H1 (cell line): ENCODE measurements at regions not wholly inside any gene's neighbourhood (a gene's known extent, or its start where the extent isn't known, plus 50 kb on each side); places are given as distances from the start of the nearest gene placed in this dataset.

Source experiments
- CTCF ChIA-PET: fragments of 300-600 bp; sonication (Branson Sonifier 250); formaldehyde crosslinking; loops from one replicate; lab custom pipeline; 2021; ENCODE audit not compliant: partially characterized antibody; lab: Charles Lee
- POLR2A ChIA-PET: fragments of 300-600 bp; sonication (Branson Sonifier 250); formaldehyde crosslinking; loops from one replicate; lab custom pipeline; 2021; ENCODE audit warnings: inconsistent platforms; ENCODE audit not compliant: partially characterized antibody; lab: Charles Lee
- DNase-seq, 2 experiments: peaks; one replicate each; pipeline versions ENCODE4 v3.0.0 to v3.0.0-alpha.2; 2010 to 2022; ENCODE audit warnings: low spot score in 2 of 2, low read depth in 1 of 2, mixed read lengths in 1 of 2
- FAIRE-seq: peaks from 2 replicates; lab custom pipeline; 2011; peaks lifted over from hg19 to GRCh38; lab: Jason Lieb, UNC
- H2AFZ ChIP-seq: 2 replicates; pipeline ENCODE4 v1.8.1; 2012; ENCODE audit warnings: low read length, inconsistent platforms
- H2AK5ac ChIP-seq: 2 replicates; pipeline ENCODE4 v1.6.1; 2013; ENCODE audit warnings: low read depth, low read length
- H2BK120ac ChIP-seq: replicated peaks from 2 replicates; pipeline ENCODE3; 2013; ENCODE audit warnings: low read depth, low read length, inconsistent platforms
- H2BK12ac ChIP-seq: 2 replicates; pipeline ENCODE4 v1.6.1; 2013; ENCODE audit warnings: low read depth, low read length
- H2BK15ac ChIP-seq: 2 replicates; pipeline ENCODE4 v1.6.1; 2013; ENCODE audit warnings: low read length
- H2BK20ac ChIP-seq: 2 replicates; pipeline ENCODE4 v1.6.1; 2013; ENCODE audit warnings: low read length
- H2BK5ac ChIP-seq: 2 replicates; pipeline ENCODE4 v1.6.1; 2013; ENCODE audit warnings: low read depth, low read length
- H3K14ac ChIP-seq: 2 replicates; pipeline ENCODE4 v1.6.1; 2013; ENCODE audit warnings: inconsistent platforms; ENCODE audit not compliant: insufficient read length
- H3K18ac ChIP-seq: 2 replicates; pipeline ENCODE4 v1.6.1; 2013; ENCODE audit warnings: low read length; ENCODE audit errors: extremely low read depth
- H3K23ac ChIP-seq: 2 replicates; pipeline ENCODE4 v1.6.1; 2013; ENCODE audit warnings: inconsistent platforms; ENCODE audit not compliant: insufficient read length
- H3K23me2 ChIP-seq: 2 replicates; pipeline ENCODE4 v1.6.1; 2013; ENCODE audit warnings: low read depth, low read length
- H3K27ac ChIP-seq: 2 replicates; pipeline ENCODE4 v1.6.1; 2011; ENCODE audit warnings: low read depth, low read length, inconsistent platforms
- H3K27me3 ChIP-seq, 4 experiments: replicated peaks in 1 of 4; 1 replicate in 1 of 4; 2 replicates in 3 of 4; pipeline versions ENCODE4 v1.6.1 to v1.8.1; 2011 to 2013; ENCODE audit warnings: low read length in 3 of 4, mild to moderate bottlenecking in 3 of 4, inconsistent platforms in 2 of 4, mixed read lengths in 2 of 4, moderate library complexity in 1 of 4; ENCODE audit not compliant: control insufficient read depth in 3 of 4, insufficient read depth in 3 of 4; ENCODE audit errors: extremely low read depth in 1 of 4
- H3K36me3 ChIP-seq, 4 experiments: 2 replicates each; pipeline versions ENCODE4 v1.6.1 to v1.8.1; 2011 to 2013; ENCODE audit warnings: mild to moderate bottlenecking in 4 of 4, low read length in 3 of 4, moderate library complexity in 2 of 4, control low read depth in 1 of 4, inconsistent platforms in 1 of 4; ENCODE audit not compliant: insufficient read depth in 4 of 4, control insufficient read depth in 2 of 4
- H3K4ac ChIP-seq: replicated peaks from 2 replicates; pipeline ENCODE3; 2013; ENCODE audit warnings: low read length, low read depth, mixed read lengths, inconsistent platforms; ENCODE audit not compliant: insufficient read length
- H3K4me1 ChIP-seq, 4 experiments: replicated peaks in 1 of 4; 1 replicate in 1 of 4; 2 replicates in 3 of 4; pipeline versions ENCODE4 v1.6.1 to v1.8.1; 2011 to 2013; ENCODE audit warnings: low read length in 3 of 4, inconsistent platforms in 2 of 4, mixed read lengths in 1 of 4; ENCODE audit not compliant: insufficient read depth in 4 of 4, control insufficient read depth in 3 of 4
- H3K4me2 ChIP-seq, 2 experiments: 2 replicates each; pipeline versions ENCODE4 v1.6.1 to v1.8.1; 2011 to 2013; ENCODE audit warnings: low read depth in 2 of 2, low read length in 2 of 2, control low read depth in 1 of 2, inconsistent platforms in 1 of 2, mild to moderate bottlenecking in 1 of 2; ENCODE audit not compliant: insufficient read depth in 1 of 2
- H3K4me3 ChIP-seq, 4 experiments: fragments of 200-600, 300-600 bp in 1 of 4; sonication (generic), shearing (Covaris generic), sonication (Bioruptor Twin) in 1 of 4; 2 replicates each; pipeline versions ENCODE4 v1.5.1 to v1.8.1; 2011 to 2016; ENCODE audit warnings: low read length in 4 of 4, low read depth in 3 of 4, control low read depth in 2 of 4, inconsistent platforms in 2 of 4, mild to moderate bottlenecking in 2 of 4, mixed read lengths in 1 of 4, moderate library complexity in 1 of 4; ENCODE audit not compliant: insufficient read depth in 2 of 4; ENCODE audit errors: extremely low read depth in 1 of 4
- H3K56ac ChIP-seq: replicated peaks from 2 replicates; pipeline ENCODE3; 2013; ENCODE audit warnings: low read depth, mild to moderate bottlenecking, mixed read lengths, low read length, inconsistent platforms; ENCODE audit not compliant: insufficient read length
- H3K79me1 ChIP-seq: 2 replicates; pipeline ENCODE4 v1.6.1; 2013; ENCODE audit warnings: low read depth, low read length, control low read depth
- H3K79me2 ChIP-seq, 2 experiments: 2 replicates each; pipeline versions ENCODE4 v1.6.1 to v1.8.1; 2012 to 2013; ENCODE audit warnings: low read length in 2 of 2, mild to moderate bottlenecking in 2 of 2, inconsistent platforms in 1 of 2; ENCODE audit not compliant: insufficient read depth in 2 of 2, control insufficient read depth in 1 of 2
- H3K9ac ChIP-seq, 4 experiments: replicated peaks in 1 of 4; 1 replicate in 1 of 4; 2 replicates in 3 of 4; pipeline versions ENCODE4 v1.6.1 to v1.8.1; 2011 to 2013; ENCODE audit warnings: low read depth in 3 of 4, low read length in 3 of 4, control low read depth in 2 of 4, mild to moderate bottlenecking in 2 of 4, moderate library complexity in 2 of 4, inconsistent platforms in 1 of 4; ENCODE audit errors: extremely low read depth in 1 of 4
- H3K9me3 ChIP-seq, 2 experiments: 2 replicates each; pipeline versions ENCODE4 v1.6.1 to v1.8.1; 2012 to 2013; ENCODE audit warnings: mild to moderate bottlenecking in 2 of 2, moderate library complexity in 2 of 2, control low read depth in 1 of 2, inconsistent platforms in 1 of 2, low read depth in 1 of 2, low read length in 1 of 2, mixed read lengths in 1 of 2; ENCODE audit not compliant: insufficient read depth in 2 of 2
- H4K20me1 ChIP-seq, 2 experiments: replicated peaks in 1 of 2; 2 replicates each; pipeline versions ENCODE3 to v1.8.1; 2011 to 2013; ENCODE audit warnings: inconsistent platforms in 2 of 2, low read length in 2 of 2, mild to moderate bottlenecking in 1 of 2; ENCODE audit not compliant: insufficient read depth in 2 of 2, control insufficient read depth in 1 of 2
- H4K5ac ChIP-seq: 2 replicates; pipeline ENCODE4 v1.6.1; 2013; ENCODE audit warnings: low read length, low read depth, mixed read lengths, inconsistent platforms; ENCODE audit not compliant: insufficient read length
- H4K8ac ChIP-seq: 2 replicates; pipeline ENCODE4 v1.8.0; 2013; ENCODE audit warnings: mild to moderate bottlenecking, moderate library complexity, low read length, inconsistent platforms; ENCODE audit not compliant: insufficient read depth; ENCODE audit errors: extremely low read depth
- H4K91ac ChIP-seq: replicated peaks from 2 replicates; pipeline ENCODE3; 2013; ENCODE audit warnings: low read length, mixed read lengths, inconsistent platforms; ENCODE audit not compliant: insufficient read length
- BACH1 ChIP-seq: IDR thresholded peaks from 2 replicates; pipeline ENCODE4 v1.6.1; 2012; ENCODE audit warnings: low read length, improper control_type of control experiment
- BRCA1 ChIP-seq: IDR thresholded peaks from 2 replicates; pipeline ENCODE4 v1.6.1; 2012; ENCODE audit warnings: low read depth, low read length, improper control_type of control experiment
- CBX5 ChIP-seq: fragments of 300-800, 300-1000 bp; sonication (generic); IDR thresholded peaks from 2 replicates; pipeline ENCODE4 v1.7.1; 2016; ENCODE audit warnings: antibody characterized with exemption, low read length, low read depth
- CBX8 ChIP-seq: fragments of 300-800, 300-1000 bp; sonication (generic); IDR thresholded peaks from 2 replicates; pipeline ENCODE4 v1.7.1; 2016; ENCODE audit warnings: low read depth, low read length, borderline replicate concordance
- CEBPB ChIP-seq: IDR thresholded peaks from 2 replicates; pipeline ENCODE4 v1.6.1; 2012; ENCODE audit warnings: low read depth, low read length
- HDAC2 ChIP-seq, 2 experiments: fragments of 300-600 bp in 1 of 2; sonication (generic) in 1 of 2; IDR thresholded peaks; 2 replicates each; pipeline ENCODE4 v1.6.1; 2011 to 2012; ENCODE audit warnings: low read depth in 2 of 2, low read length in 2 of 2, mild to moderate bottlenecking in 2 of 2, moderate library complexity in 2 of 2, borderline replicate concordance in 1 of 2, inconsistent platforms in 1 of 2
- HDAC6 ChIP-seq: IDR thresholded peaks from one replicate; pipeline ENCODE4 v1.7.1; 2012; ENCODE audit warnings: low read depth, mild to moderate bottlenecking, inconsistent platforms, low read length, moderate library complexity
- JUN ChIP-seq: IDR thresholded peaks from 2 replicates; pipeline ENCODE4 v1.6.1; 2011; ENCODE audit warnings: low read depth, mild to moderate bottlenecking, improper control_type of control experiment, low read length
- RAD21 ChIP-seq, 2 experiments: IDR thresholded peaks in 1 of 2; conservative IDR thresholded peaks in 1 of 2; 2 replicates each; pipeline ENCODE4 v1.6.1; 2011; ENCODE audit warnings: low read depth in 2 of 2, low read length in 2 of 2, improper control_type of control experiment in 1 of 2, inconsistent platforms in 1 of 2, mild to moderate bottlenecking in 1 of 2, moderate library complexity in 1 of 2
- RFX5 ChIP-seq: IDR thresholded peaks from 2 replicates; pipeline ENCODE4 v1.6.1; 2011; ENCODE audit warnings: low read depth, low read length, improper control_type of control experiment, borderline replicate concordance
- SIX5 ChIP-seq: IDR thresholded peaks from 2 replicates; pipeline ENCODE4 v1.6.1; 2011; ENCODE audit warnings: mild to moderate bottlenecking, low read depth, low read length
- SRF ChIP-seq: IDR thresholded peaks from 2 replicates; pipeline ENCODE4 v1.6.1; 2011; ENCODE audit warnings: mild to moderate bottlenecking, low read depth, low read length, moderate library complexity
- SUZ12 ChIP-seq: fragments of 200-600 bp; sonication (generic); IDR thresholded peaks from 2 replicates; pipeline ENCODE4 v1.6.1; 2012; ENCODE audit warnings: mild to moderate bottlenecking, inconsistent platforms, low read length, moderate library complexity, mixed read lengths
- TAF1 ChIP-seq: IDR thresholded peaks from 2 replicates; pipeline ENCODE4 v1.6.1; 2011; ENCODE audit warnings: mild to moderate bottlenecking, low read depth, low read length
- TCF12 ChIP-seq: IDR thresholded peaks from 2 replicates; pipeline ENCODE4 v1.6.1; 2011; ENCODE audit warnings: low read depth, mild to moderate bottlenecking, low read length
- WGBS, 2 experiments: shearing (Covaris generic) in 1 of 2; methylation state at CpG; one replicate each; pipeline versions ENCODE4 v1.1.6 to v1.1.7; 2013 to 2015; ENCODE audit warnings: low lambda C conversion rate in 2 of 2, mixed read lengths in 2 of 2, inconsistent platforms in 1 of 2, low coverage in 1 of 2, missing lambda C conversion rate in 1 of 2; ENCODE audit not compliant: insufficient replicate concordance in 2 of 2, insufficient coverage in 1 of 2, insufficient read length in 1 of 2; ENCODE audit errors: extremely low coverage in 1 of 2, missing lambda C conversion rate in 1 of 2; 5-methylcytosine and 5-hydroxymethylcytosine counted together

- Histone ChIP-seq H3K27ac (no peak overlapping the region), H3K4me2 (no peak overlapping the region), H3K4me3 (no peak overlapping the region), H3K36me3 (no peaks in the 10 kb centered on the region; a peak in 1 of 8 replicates), H3K56ac (no peak overlapping the region), H3K79me1 (no peaks in the 10 kb centered on the region), H3K14ac (no peak overlapping the region), H2BK120ac (no peak overlapping the region), H3K23ac (no peak overlapping the region), H3K18ac (no peak overlapping the region), H2AK5ac (no peak overlapping the region), H3K4ac (no peak overlapping the region), H3K9ac (no peak overlapping the region), H4K5ac (no peak overlapping the region), H3K9me3 (peaks cover 7 to 8% of the 10 kb centered on the region in 2 experiments; a peak in 2 of 4 replicates), H4K20me1 (no peaks in the 10 kb centered on the region), H3K27me3 (no peaks in the 10 kb centered on the region; a peak in 1 of 7 replicates), H4K91ac (no peak overlapping the region), H4K8ac (no peak overlapping the region), H2AFZ (no peak overlapping the region), H3K23me2 (no peaks in the 10 kb centered on the region), H3K79me2 (no peaks in the 10 kb centered on the region), H2BK5ac (no peak overlapping the region), H2BK20ac (no peak overlapping the region), H2BK12ac (no peak overlapping the region), H3K4me1 (no peaks in the 10 kb centered on the region), H2BK15ac (no peak overlapping the region)
- no peak for TF ChIP-seq SRF
- no peak for TF ChIP-seq CBX5
- TF ChIP-seq TCF12, result no peak
- no peak for TF ChIP-seq BRCA1
- TF ChIP-seq CBX8, result no peak
- TF ChIP-seq SUZ12, result no peak
- TF ChIP-seq JUN, result no peak
- TF ChIP-seq RFX5, result no peak
- no peak for TF ChIP-seq SIX5
- no peak for TF ChIP-seq BACH1
- no peak for TF ChIP-seq HDAC6
- no peak for TF ChIP-seq CEBPB
- no peak for TF ChIP-seq TAF1
- TF ChIP-seq RAD21 (IDR thresholded peaks at IDR 0.05 in 1 of 2, conservative IDR thresholded peaks at IDR 0.05 in 1 of 2; ENCODE audit: low read depth in 2 of 2, low read length in 2 of 2), result no peak
- no peak for TF ChIP-seq HDAC2 (IDR thresholded peaks at IDR 0.05; ENCODE audit: borderline replicate concordance in 1 of 2, low read depth in 2 of 2, low read length in 2 of 2)
- ChIA-PET CTCF (interaction anchor here (0.5 to 0.9 kb wide), 3 partner anchors 9 to 107 kb away, joined by 3 read pairs; no protein-coding TSS in a partner anchor), POLR2A (no interaction called here)
- no peak for DNase-seq
- FAIRE-seq, result no peak
- 76% methylated on average over 4 of the region's 4 CpGs; no CpG with 5 or more reads in 1 of the 2 experiments for WGBS, 2 experiments
These were observed 190.3 kb upstream of the ZC3H12A start for GRCh38 chr1:37284053-37284452.
